Nephron (organoid): ENCODE measurements at regions not wholly inside any gene's neighbourhood (a gene's known extent, or its start where the extent isn't known, plus 50 kb on each side); places are given as distances from the start of the nearest gene placed in this dataset.
"Not testable (repeated sequence)": the region's sequence is repeated elsewhere in the genome, so short reads cannot be mapped to it uniquely, and the experiment has no call there.

Experiments
- H3K27ac Mint-ChIP-seq, 3 experiments: 2 replicates each; pipeline ENCODE4 v1.8.0; 2020; ENCODE audit warnings: mixed read lengths in 3 of 3, mild to moderate bottlenecking in 2 of 3, moderate library complexity in 1 of 3
- H3K27me3 Mint-ChIP-seq: 2 replicates; pipeline ENCODE4 v1.8.0; 2021; ENCODE audit warnings: low read depth, mild to moderate bottlenecking, moderate library complexity, mixed read lengths
- H3K36me3 Mint-ChIP-seq: 2 replicates; pipeline ENCODE4 v1.8.0; 2020; ENCODE audit warnings: low read depth, mixed read lengths
- H3K4me1 Mint-ChIP-seq: 2 replicates; pipeline ENCODE4 v1.8.0; 2020; ENCODE audit warnings: mixed read lengths
- H3K4me3 Mint-ChIP-seq, 3 experiments: 2 replicates each; pipeline ENCODE4 v1.8.0; 2020; ENCODE audit warnings: mild to moderate bottlenecking in 3 of 3, mixed read lengths in 3 of 3, moderate library complexity in 2 of 3
- H3K9me3 Mint-ChIP-seq: 2 replicates; pipeline ENCODE4 v1.8.0; 2020; ENCODE audit warnings: mixed read lengths
- CTCF ChIP-seq, 3 experiments: fragments of 200-600 bp; sonication (generic); IDR thresholded peaks; one replicate each; pipeline ENCODE4 v1.5.0; 2021; ENCODE audit warnings: antibody characterized with exemption in 3 of 3; ENCODE audit not compliant: unreplicated experiment in 3 of 3

GRCh38 chr15:92800013-92800412, 100.1 kb upstream of the CHD2 start:
- TF ChIP-seq CTCF (IDR thresholded peaks at IDR 0.05; ENCODE audit: unreplicated experiment in 3 of 3) = no peak
- Mint-ChIP-seq H3K27ac (no peak overlapping the region), H3K9me3 (peaks cover 4% of the 10 kb centered on the region), H3K4me3 (no peak overlapping the region), H3K27me3 (no peaks in the 10 kb centered on the region), H3K4me1 (peaks cover 17% of the 10 kb centered on the region), H3K36me3 (no peaks in the 10 kb centered on the region)

GRCh38 chr15:92800416-92801055, 99.6 kb upstream of the CHD2 start:
- H3K27me3 Mint-ChIP-seq, H3K4me3 Mint-ChIP-seq, H3K36me3 Mint-ChIP-seq, H3K9me3 Mint-ChIP-seq, H3K27ac Mint-ChIP-seq: not testable (repeated sequence)
- peaks cover 17% of the 10 kb centered on the region for H3K4me1 Mint-ChIP-seq

- not testable (repeated sequence) for H3K27me3 Mint-ChIP-seq, H3K36me3 Mint-ChIP-seq, H3K9me3 Mint-ChIP-seq, H3K4me3 Mint-ChIP-seq
- Mint-ChIP-seq H3K4me1 (peaks cover 18% of the 10 kb centered on the region), H3K27ac (peak overlapping the region; percentile 13 to 77 (median 77))
Observed at GRCh38 chr15:92801056-92801773, 98.9 kb upstream of the CHD2 start.

GRCh38 chr15:92801774-92802464, 98.2 kb upstream of the CHD2 start:
- H3K27me3 Mint-ChIP-seq = no peaks in the 10 kb centered on the region
- H3K27ac Mint-ChIP-seq = peak overlapping the region; percentile 13 to 77 (median 77)
- no peak for TF ChIP-seq CTCF (IDR thresholded peaks at IDR 0.05; ENCODE audit: unreplicated experiment in 3 of 3)
- H3K4me3 Mint-ChIP-seq = no peak overlapping the region
- H3K9me3 Mint-ChIP-seq = peaks cover 4% of the 10 kb centered on the region
- H3K4me1 Mint-ChIP-seq = peaks cover 22% of the 10 kb centered on the region
- no peaks in the 10 kb centered on the region for H3K36me3 Mint-ChIP-seq

GRCh38 chr15:92803536-92803851, 96.6 kb upstream of the CHD2 start:
- peak overlapping the region; percentile 19 to 43 (median 39) for H3K27ac Mint-ChIP-seq
- peaks cover 26% of the 10 kb centered on the region for H3K4me1 Mint-ChIP-seq
- no peak overlapping the region for H3K4me3 Mint-ChIP-seq
- no peaks in the 10 kb centered on the region for H3K36me3 Mint-ChIP-seq
- no peak for TF ChIP-seq CTCF (IDR thresholded peaks at IDR 0.05; ENCODE audit: unreplicated experiment in 3 of 3)
- H3K27me3 Mint-ChIP-seq = no peaks in the 10 kb centered on the region
- H3K9me3 Mint-ChIP-seq = peaks cover 4% of the 10 kb centered on the region

- no peak overlapping the region for H3K4me3 Mint-ChIP-seq
- no peaks in the 10 kb centered on the region for H3K36me3 Mint-ChIP-seq
- no peak for TF ChIP-seq CTCF (IDR thresholded peaks at IDR 0.05; ENCODE audit: unreplicated experiment in 3 of 3)
- peaks cover 4% of the 10 kb centered on the region for H3K9me3 Mint-ChIP-seq
- H3K27ac Mint-ChIP-seq = peak overlapping the region; percentile 19 to 43 (median 39)
- H3K27me3 Mint-ChIP-seq = no peaks in the 10 kb centered on the region
- peaks cover 27% of the 10 kb centered on the region for H3K4me1 Mint-ChIP-seq
Observed at GRCh38 chr15:92803852-92804609, 96.1 kb upstream of the CHD2 start.

GRCh38 chr15:92804610-92804936, 95.6 kb upstream of the CHD2 start:
- peak overlapping the region in 1 of 3 experiments; percentile 19 for H3K27ac Mint-ChIP-seq
- not testable (repeated sequence) for H3K9me3 Mint-ChIP-seq, H3K4me3 Mint-ChIP-seq, H3K36me3 Mint-ChIP-seq, H3K27me3 Mint-ChIP-seq
- peaks cover 27% of the 10 kb centered on the region for H3K4me1 Mint-ChIP-seq
